SK-N-MC (cell line): ENCODE measurements at regions not wholly inside any gene's neighbourhood (a gene's known extent, or its start where the extent isn't known, plus 50 kb on each side); places are given as distances from the start of the nearest gene placed in this dataset.

Source experiments
- EZH2 ChIP-seq: fragments of 200-600 bp; sonication (generic); IDR thresholded peaks from one replicate; pipeline ENCODE4 v1.6.1; 2017; ENCODE audit warnings: antibody characterized with exemption
- FOXP2 ChIP-seq: optimal IDR thresholded peaks from 2 replicates; pipeline ENCODE3; 2011; ENCODE audit warnings: mild to moderate bottlenecking, moderate library complexity; ENCODE audit not compliant: insufficient read depth; ENCODE audit errors: extremely low read length, control extremely low read depth
- POLR2AphosphoS5 ChIP-seq: IDR thresholded peaks from 2 replicates; pipeline ENCODE4 v1.6.1; 2012; ENCODE audit warnings: mild to moderate bottlenecking, low read depth, low read length, borderline replicate concordance

DNA sequence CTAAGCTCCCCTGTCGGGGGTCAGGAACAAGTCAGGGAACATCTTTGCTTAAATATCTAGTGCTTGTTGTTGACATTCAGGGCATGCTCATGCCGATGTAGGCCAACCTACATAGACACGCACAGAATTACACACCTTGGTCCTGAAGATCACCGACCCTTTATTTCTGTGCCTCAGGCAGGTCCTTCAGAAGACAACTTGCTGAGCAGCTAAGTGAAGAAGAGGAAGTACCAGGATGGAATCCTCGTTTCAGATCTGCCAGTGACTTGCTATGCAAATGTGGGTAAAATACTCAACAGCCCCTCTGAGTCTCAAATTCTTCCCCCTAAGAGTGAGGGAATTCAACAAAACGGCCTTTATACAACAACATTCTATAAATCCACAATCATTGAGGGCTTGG, 494.7 kb downstream of the BCL11A start:
- no peak for TF ChIP-seq POLR2AphosphoS5
- no peak for TF ChIP-seq EZH2
- TF ChIP-seq FOXP2: no peak
